Activated CD4-positive, CD25-positive, alpha-beta regulatory T cell treated with anti-CD3 and anti-CD28 coated beads, Interleukin-2, amount 50 U/mL, for 72 hours (primary cell): ENCODE measurements at regions not wholly inside any gene's neighbourhood (a gene's known extent, or its start where the extent isn't known, plus 50 kb on each side); places are given as distances from the start of the nearest gene placed in this dataset.
"Not testable (repeated sequence)": the region's sequence is repeated elsewhere in the genome, so short reads cannot be mapped to it uniquely, and the experiment has no call there.

ENCODE experiments used
- DNase-seq: peaks from one replicate; pipeline ENCODE4 v3.0.0; 2021

- DNase-seq: no peak
Measured at GRCh38 chr9:20237686-20238085, 384.6 kb downstream of the MLLT3 start.

- no peak for DNase-seq
Measured at GRCh38 chr9:20236676-20237075, 385.6 kb downstream of the MLLT3 start.

- DNase-seq: not testable (repeated sequence)
Measured at GRCh38 chr9:20235206-20235605, 387.1 kb downstream of the MLLT3 start.

GRCh38 chr9:20228096-20228495, 394.2 kb downstream of the MLLT3 start:
- no peak for DNase-seq

- DNase-seq: no peak
Measured at GRCh38 chr9:20227166-20227874, 395.0 kb downstream of the MLLT3 start.

GRCh38 chr9:20226345-20226744, 396.0 kb downstream of the MLLT3 start:
- no peak for DNase-seq

GRCh38 chr9:20225826-20226225, 396.5 kb downstream of the MLLT3 start:
- no peak for DNase-seq

GRCh38 chr9:20224756-20225155, 397.5 kb downstream of the MLLT3 start:
- no peak for DNase-seq

- no peak for DNase-seq
Measured at GRCh38 chr9:20220286-20220685, 402.0 kb downstream of the MLLT3 start.

GRCh38 chr9:20219437-20219836, 402.9 kb downstream of the MLLT3 start:
- no peak for DNase-seq

GRCh38 chr9:20217596-20217995, 404.7 kb downstream of the MLLT3 start:
- no peak for DNase-seq

- no peak for DNase-seq
Measured at GRCh38 chr9:20216438-20216837, 405.9 kb downstream of the MLLT3 start.

GRCh38 chr9:20215552-20215951, 406.7 kb downstream of the MLLT3 start:
- no peak for DNase-seq

GRCh38 chr9:20212806-20213205, 409.5 kb downstream of the MLLT3 start:
- DNase-seq: no peak

- no peak for DNase-seq
Measured at GRCh38 chr9:20209391-20210340, 412.6 kb downstream of the MLLT3 start.

GRCh38 chr9:20208961-20209371, 413.3 kb downstream of the MLLT3 start:
- no peak for DNase-seq

GRCh38 chr9:20208226-20208625, 414.1 kb downstream of the MLLT3 start:
- no peak for DNase-seq

GRCh38 chr9:20207176-20207575, 415.1 kb downstream of the MLLT3 start:
- DNase-seq: no peak

GRCh38 chr9:20205821-20206220, 416.5 kb downstream of the MLLT3 start:
- no peak for DNase-seq

- no peak for DNase-seq
Measured at GRCh38 chr9:20200991-20201431, 412.2 kb upstream of the SLC24A2 start.

- no peak for DNase-seq
Measured at GRCh38 chr9:20200581-20200980, 411.7 kb upstream of the SLC24A2 start.

GRCh38 chr9:20199111-20199510, 410.3 kb upstream of the SLC24A2 start:
- DNase-seq: no peak

- no peak for DNase-seq
Measured at GRCh38 chr9:20197976-20198685, 409.3 kb upstream of the SLC24A2 start.
